Ishikawa (cell line): ENCODE measurements at regions not wholly inside any gene's neighbourhood (a gene's known extent, or its start where the extent isn't known, plus 50 kb on each side); places are given as distances from the start of the nearest gene placed in this dataset.

ENCODE experiments used
- CEBPB ChIP-seq: IDR thresholded peaks from 2 replicates; pipeline ENCODE4 v1.6.1; 2012
- CREB1 ChIP-seq: IDR thresholded peaks from 2 replicates; pipeline ENCODE4 v1.6.1; 2012; ENCODE audit warnings: low read depth
- EGR1 ChIP-seq: IDR thresholded peaks from 2 replicates; pipeline ENCODE4 v1.6.1; 2012
- EP300 ChIP-seq: IDR thresholded peaks from 2 replicates; pipeline ENCODE4 v1.6.1; 2012; ENCODE audit warnings: borderline replicate concordance
- FOXM1 ChIP-seq: IDR thresholded peaks from 2 replicates; pipeline ENCODE4 v1.6.1; 2012; ENCODE audit warnings: low read depth, borderline replicate concordance
- MAX ChIP-seq: IDR thresholded peaks from 2 replicates; pipeline ENCODE4 v1.6.1; 2012
- NFIC ChIP-seq: IDR thresholded peaks from 2 replicates; pipeline ENCODE4 v1.6.1; 2012
- RAD21 ChIP-seq: IDR thresholded peaks from 2 replicates; pipeline ENCODE4 v1.6.1; 2012; ENCODE audit warnings: low read depth
- REST ChIP-seq: IDR thresholded peaks from 2 replicates; pipeline ENCODE4 v1.6.1; 2012; ENCODE audit warnings: low read depth, mild to moderate bottlenecking
- TAF1 ChIP-seq: IDR thresholded peaks from 2 replicates; pipeline ENCODE4 v1.6.1; 2012; ENCODE audit warnings: low read depth, mild to moderate bottlenecking
- TCF12 ChIP-seq: IDR thresholded peaks from 2 replicates; pipeline ENCODE4 v1.6.1; 2012; ENCODE audit warnings: low read depth
- USF1 ChIP-seq: IDR thresholded peaks from 2 replicates; pipeline ENCODE4 v1.6.1; 2012
- YY1 ChIP-seq: IDR thresholded peaks from 2 replicates; pipeline ENCODE4 v1.6.1; 2012; ENCODE audit warnings: low read depth
- ZBTB7A ChIP-seq: IDR thresholded peaks from 2 replicates; pipeline ENCODE4 v1.6.1; 2012; ENCODE audit warnings: low read depth

- TF ChIP-seq MAX, result no peak
- no peak for TF ChIP-seq CREB1
- TF ChIP-seq EP300, result no peak
- TF ChIP-seq EGR1, result no peak
- no peak for TF ChIP-seq USF1
- no peak for TF ChIP-seq NFIC
- no peak for TF ChIP-seq FOXM1
- no peak for TF ChIP-seq RAD21
- no peak for TF ChIP-seq CEBPB
- TF ChIP-seq YY1, result no peak
- no peak for TF ChIP-seq TCF12
- no peak for TF ChIP-seq TAF1
- no peak for TF ChIP-seq REST
- no peak for TF ChIP-seq ZBTB7A
These were observed 320.9 kb upstream of the TCF4 start for GRCh38 chr18:55908901-55909366.
